HG03064 (cell line): ENCODE measurements at regions not wholly inside any gene's neighbourhood (a gene's known extent, or its start where the extent isn't known, plus 50 kb on each side); places are given as distances from the start of the nearest gene placed in this dataset.

Source experiments
- ATAC-seq: cut with Tn5 transposase; IDR thresholded peaks from one replicate; pipeline ENCODE4 v1.9.1; 2021; ENCODE audit warnings: low read depth; ENCODE audit not compliant: unreplicated experiment

- ATAC-seq: peak; percentile 95
Observed at GRCh38 chr11:47899801-47900200, 51.7 kb upstream of the NUP160 start.
